OCI-M1 (cell line): ENCODE measurements at regions not wholly inside any gene's neighbourhood (a gene's known extent, or its start where the extent isn't known, plus 50 kb on each side); places are given as distances from the start of the nearest gene placed in this dataset.
"Not testable (repeated sequence)": the region's sequence is repeated elsewhere in the genome, so short reads cannot be mapped to it uniquely, and the experiment has no call there.

ENCODE experiments used
- DNase-seq: peaks from one replicate; lab custom pipeline; 2025; lab: John Stamatoyannopoulos, UW

- DNase-seq, result no peak
Observed at GRCh38 chr2:109669731-109670130, 55.6 kb downstream of the SOWAHC start.

- no peak for DNase-seq
Observed at GRCh38 chr2:109670556-109671411, 56.6 kb downstream of the SOWAHC start.

GRCh38 chr2:109674894-109675534, 60.9 kb downstream of the SOWAHC start:
- DNase-seq, result no peak

- DNase-seq, result no peak
Observed at GRCh38 chr2:109675666-109676345, 61.6 kb downstream of the SOWAHC start.

GRCh38 chr2:109676346-109676902, 62.3 kb downstream of the SOWAHC start:
- DNase-seq, result no peak

GRCh38 chr2:109677121-109677731, 63.1 kb downstream of the SOWAHC start:
- DNase-seq, result not testable (repeated sequence)

- DNase-seq, result no peak
Observed at GRCh38 chr2:109677835-109678580, 63.8 kb downstream of the SOWAHC start.

GRCh38 chr2:109678724-109679201, 64.6 kb downstream of the SOWAHC start:
- not testable (repeated sequence) for DNase-seq

GRCh38 chr2:109679225-109679624, 65.1 kb downstream of the SOWAHC start:
- no peak for DNase-seq

GRCh38 chr2:109679626-109680025, 65.5 kb downstream of the SOWAHC start:
- DNase-seq, result no peak

GRCh38 chr2:109680523-109681297, 66.5 kb downstream of the SOWAHC start:
- no peak for DNase-seq

GRCh38 chr2:109681633-109682380, 67.6 kb downstream of the SOWAHC start:
- no peak for DNase-seq

GRCh38 chr2:109683452-109683851, 69.3 kb downstream of the SOWAHC start:
- DNase-seq, result no peak

GRCh38 chr2:109685453-109685852, 71.3 kb downstream of the SOWAHC start:
- no peak for DNase-seq

GRCh38 chr2:109686921-109687320, 72.8 kb downstream of the SOWAHC start:
- DNase-seq, result no peak

- no peak for DNase-seq
Observed at GRCh38 chr2:109689182-109689930, 75.2 kb downstream of the SOWAHC start.

GRCh38 chr2:109689973-109690372, 75.8 kb downstream of the SOWAHC start:
- no peak for DNase-seq

- DNase-seq, result no peak
Observed at GRCh38 chr2:109690457-109690821, 76.3 kb downstream of the SOWAHC start.
